ENCODE measurements at regions not wholly inside any gene's neighbourhood (a gene's known extent, or its start where the extent isn't known, plus 50 kb on each side); places are given as distances from the start of the nearest gene placed in this dataset.

- WGBS, 2 donors, result 74 to 80% methylated on average over 1 of the region's 1 CpG
- Histone ChIP-seq H3K4me1 (no peaks in the 10 kb centered on the region), H3K9me3 (no peaks in the 10 kb centered on the region), H3K36me3 (no peaks in the 10 kb centered on the region), H3K4me3 (no peak overlapping the region), H3K27me3 (no peaks in the 10 kb centered on the region), H3K27ac (no peak overlapping the region)
- DNase-seq (ENCODE audit: low spot score in 2 of 2), result no peak
- TF ChIP-seq EP300 (IDR thresholded peaks at IDR 0.05) (no peak), CTCF (IDR thresholded peaks at IDR 0.05) (no peak), POLR2A (IDR thresholded peaks at IDR 0.05) (no peak)
These were observed 1251.3 kb upstream of the CRIM1 start for GRCh38 chr2:35104309-35104708.

DNA sequence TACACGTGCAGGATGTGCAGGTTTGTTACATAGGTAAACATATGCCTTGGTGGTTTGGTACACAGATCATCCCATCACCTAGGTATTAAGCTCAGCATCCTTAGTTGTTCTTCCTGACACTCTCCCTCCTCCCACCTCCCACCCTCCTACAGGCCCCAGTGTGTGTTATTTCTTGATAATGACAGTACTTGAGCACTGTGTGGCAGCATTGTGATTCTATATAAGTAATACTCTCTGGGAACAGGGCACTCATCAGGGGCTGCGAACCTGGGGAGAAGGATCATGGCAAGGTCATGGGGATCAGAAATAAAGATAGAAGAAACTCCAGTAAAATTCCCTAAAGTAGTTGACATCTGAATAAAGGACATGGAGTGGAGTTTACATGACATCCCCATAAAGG lies 1256.2 kb upstream of the CRIM1 start:
- no peaks in the 10 kb centered on the region for H3K9me3 ChIP-seq
- TF ChIP-seq POLR2A (IDR thresholded peaks at IDR 0.05) (no peak), EP300 (IDR thresholded peaks at IDR 0.05) (no peak), CTCF (IDR thresholded peaks at IDR 0.05) (no peak)
- no peak for DNase-seq (ENCODE audit: low spot score in 2 of 2)
- no peak overlapping the region for H3K4me3 ChIP-seq
- H3K27ac ChIP-seq, result no peak overlapping the region
- H3K36me3 ChIP-seq, result no peaks in the 10 kb centered on the region
- H3K27me3 ChIP-seq, result no peaks in the 10 kb centered on the region
- WGBS, 2 donors, result 52 to 61% methylated on average over 2 of the region's 2 CpGs
- H3K4me1 ChIP-seq, result no peaks in the 10 kb centered on the region

GRCh38 chr2:35082072-35082471 lies 1273.5 kb upstream of the CRIM1 start:
- H3K36me3 ChIP-seq, result no peaks in the 10 kb centered on the region
- H3K27me3 ChIP-seq, result no peaks in the 10 kb centered on the region
- DNase-seq (ENCODE audit: low spot score in 2 of 2), result no peak
- H3K4me3 ChIP-seq, result no peak overlapping the region
- no peaks in the 10 kb centered on the region for H3K9me3 ChIP-seq
- TF ChIP-seq POLR2A (IDR thresholded peaks at IDR 0.05) (no peak), EP300 (IDR thresholded peaks at IDR 0.05) (no peak), CTCF (IDR thresholded peaks at IDR 0.05) (no peak)
- H3K4me1 ChIP-seq, result no peaks in the 10 kb centered on the region
- WGBS, 2 donors, result 71 to 73% methylated on average over 4 of the region's 4 CpGs
- H3K27ac ChIP-seq, result no peak overlapping the region

- Histone ChIP-seq H3K27me3 (no peaks in the 10 kb centered on the region), H3K4me1 (no peaks in the 10 kb centered on the region), H3K36me3 (no peaks in the 10 kb centered on the region), H3K9me3 (no peaks in the 10 kb centered on the region), H3K27ac (no peak overlapping the region), H3K4me3 (no peak overlapping the region)
- no peak for DNase-seq (ENCODE audit: low spot score in 2 of 2)
- 67 to 70% methylated on average over 1 of the region's 1 CpG for WGBS, 2 donors
- TF ChIP-seq CTCF (IDR thresholded peaks at IDR 0.05) (no peak), EP300 (IDR thresholded peaks at IDR 0.05) (no peak), POLR2A (IDR thresholded peaks at IDR 0.05) (no peak)
These were observed 1274.0 kb upstream of the CRIM1 start for GRCh38 chr2:35081622-35082015.

DNA sequence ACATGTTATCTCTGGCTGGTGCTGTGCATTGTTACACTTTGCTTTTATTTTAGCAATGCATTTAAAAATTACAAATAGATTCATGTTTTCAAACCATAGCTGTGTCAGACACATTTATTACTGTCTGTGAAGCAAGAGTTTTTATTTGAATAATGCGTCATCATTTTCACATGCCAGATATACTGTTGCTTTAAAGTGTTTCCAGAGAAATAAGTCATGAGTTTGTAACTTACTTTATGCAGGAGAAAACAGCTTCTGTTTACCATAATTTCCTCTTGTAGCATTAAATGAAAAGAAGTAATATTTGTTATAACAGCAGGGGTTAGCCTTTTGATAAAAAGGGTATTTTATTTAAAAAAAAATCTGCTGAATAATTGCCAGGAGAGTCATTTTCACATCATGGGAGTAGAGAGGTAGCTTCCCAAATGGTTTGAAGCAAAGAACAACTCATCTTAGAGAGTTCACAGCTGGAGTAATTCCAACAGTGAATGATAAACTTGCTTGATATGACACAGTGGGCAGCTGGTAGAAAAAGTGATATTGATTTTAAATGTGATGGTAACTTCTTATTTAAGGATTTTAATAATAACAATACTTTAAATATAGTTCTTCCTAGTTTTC lies 1274.5 kb upstream of the CRIM1 start:
- DNase-seq (ENCODE audit: low spot score in 2 of 2), result no peak
- no peak for TF ChIP-seq CTCF (IDR thresholded peaks at IDR 0.05)
- H3K27ac ChIP-seq, result no peak overlapping the region
- no peaks in the 10 kb centered on the region for H3K27me3 ChIP-seq
- 66 to 76% methylated on average over 1 of the region's 1 CpG for WGBS, 2 donors
- no peaks in the 10 kb centered on the region for H3K9me3 ChIP-seq
- H3K4me1 ChIP-seq, result no peaks in the 10 kb centered on the region
- H3K36me3 ChIP-seq, result no peaks in the 10 kb centered on the region
- H3K4me3 ChIP-seq, result no peak overlapping the region

Measured in tibial nerve (tissue), 4 donors.